RPMI7951 (cell line): ENCODE measurements at regions not wholly inside any gene's neighbourhood (a gene's known extent, or its start where the extent isn't known, plus 50 kb on each side); places are given as distances from the start of the nearest gene placed in this dataset.
"Not testable (repeated sequence)": the region's sequence is repeated elsewhere in the genome, so short reads cannot be mapped to it uniquely, and the experiment has no call there.

Source experiments
- DNase-seq: peaks from one replicate; pipeline ENCODE4 v3.0.0-alpha.2; 2012; ENCODE audit warnings: low read depth

DNA sequence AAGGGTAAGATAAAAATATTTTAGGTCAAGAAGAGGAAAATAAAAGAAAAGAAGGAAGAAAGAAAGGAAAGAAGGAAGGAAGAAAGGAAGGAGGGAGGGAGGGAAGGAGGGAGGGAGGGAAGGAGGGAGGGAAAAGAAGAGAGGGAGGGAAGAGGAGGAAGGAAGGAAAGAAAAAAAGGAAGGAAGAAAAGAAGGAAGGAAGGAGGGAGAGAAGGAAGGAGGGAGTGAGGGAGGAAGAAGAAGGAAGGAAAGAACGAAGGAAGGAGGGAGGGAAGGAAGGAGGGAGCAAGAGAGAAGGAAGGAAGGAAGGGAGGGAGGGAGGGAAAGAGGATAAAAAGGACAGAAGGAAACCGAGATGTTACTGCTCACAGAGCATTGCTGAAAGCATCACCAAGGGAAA lies 209.5 kb upstream of the PITRM1 start:
- DNase-seq = no peak

DNA sequence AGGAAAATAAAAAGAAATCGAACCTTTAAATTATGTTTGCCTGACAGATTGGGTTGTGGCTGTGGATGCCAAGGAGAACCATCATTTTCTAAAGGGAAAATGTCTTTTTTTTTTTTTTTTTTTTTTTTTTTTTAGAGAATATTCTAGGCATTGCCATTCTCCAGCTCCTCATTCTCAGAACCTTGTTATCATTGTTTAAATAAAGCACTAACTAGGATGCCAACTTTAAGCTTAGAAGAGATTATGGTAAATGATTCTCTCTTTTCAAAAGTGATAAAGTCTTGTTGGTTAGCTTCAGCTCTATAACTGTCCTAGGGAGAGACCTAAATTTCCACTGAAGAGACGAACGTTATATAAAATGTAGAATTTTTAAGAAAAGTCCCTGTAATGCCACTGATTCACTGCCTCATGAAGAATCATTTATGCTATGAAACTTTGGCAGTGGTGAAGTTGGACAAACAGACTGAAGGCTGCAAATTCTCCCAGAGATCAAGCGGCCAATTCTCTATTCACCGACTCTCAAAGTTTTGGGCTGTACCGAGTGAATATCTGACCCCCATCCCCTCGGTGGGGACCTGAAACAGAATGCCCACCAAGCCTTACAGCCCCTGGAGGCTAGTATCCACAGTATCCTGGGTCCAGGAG lies 207.9 kb upstream of the PITRM1 start:
- no peak for DNase-seq

DNA sequence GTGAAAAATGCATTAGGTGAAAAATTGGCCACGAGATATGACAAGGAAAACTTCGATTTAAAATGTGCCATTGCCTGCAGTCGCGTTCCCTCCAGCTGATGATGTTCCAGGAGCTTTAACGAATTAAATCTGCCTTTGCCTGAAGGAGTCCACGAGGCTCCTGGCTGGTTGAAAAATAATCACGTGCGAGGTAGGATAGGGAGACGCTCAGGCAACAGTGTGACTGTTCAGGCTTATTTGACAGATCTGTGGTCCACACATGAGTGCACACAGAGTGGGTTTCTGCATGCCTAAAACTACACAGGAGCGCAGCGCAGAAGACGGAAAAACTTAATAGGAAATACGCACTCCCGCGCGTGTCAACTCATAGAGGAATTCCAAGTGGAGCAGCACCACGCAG lies 204.0 kb upstream of the PITRM1 start:
- DNase-seq = no peak

DNA sequence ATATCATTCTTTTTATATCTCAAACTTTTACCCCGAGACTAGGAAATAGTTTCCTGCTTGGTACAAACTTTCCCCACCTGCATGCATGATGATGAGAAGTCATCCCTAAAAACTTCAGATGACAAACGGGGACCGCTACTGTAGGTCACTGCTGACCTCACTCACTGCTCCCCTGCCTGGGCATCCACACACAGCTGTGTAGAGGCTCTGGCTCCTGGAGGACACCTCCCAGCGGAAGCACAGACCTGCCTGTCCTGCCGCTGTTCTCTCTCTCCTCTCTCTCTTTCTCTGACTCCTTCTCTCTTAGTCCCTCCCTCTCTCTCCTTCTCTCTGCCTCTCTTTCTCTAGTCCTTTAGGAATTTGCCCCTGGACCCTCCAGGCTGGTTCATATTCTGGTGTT lies 202.9 kb upstream of the PITRM1 start:
- no peak for DNase-seq

DNA sequence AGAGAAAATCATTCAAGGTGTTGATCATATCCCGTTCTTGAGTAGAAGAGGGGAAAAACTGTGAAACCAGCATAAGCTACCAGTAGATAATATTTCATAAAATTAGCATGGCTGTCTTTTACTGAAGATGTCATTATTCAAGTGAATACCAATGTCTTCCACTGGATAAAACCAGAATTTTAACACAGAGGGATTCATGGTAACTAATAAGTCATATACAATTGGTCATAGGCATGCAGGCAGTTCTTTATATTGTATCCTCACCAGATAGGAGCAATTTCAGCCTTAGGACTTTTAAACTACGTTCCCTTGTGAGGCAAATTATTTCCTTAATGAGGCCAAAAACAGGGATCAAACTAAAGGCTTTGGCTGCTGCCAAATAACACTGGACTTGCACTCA lies 202.3 kb upstream of the PITRM1 start:
- DNase-seq = no peak

DNA sequence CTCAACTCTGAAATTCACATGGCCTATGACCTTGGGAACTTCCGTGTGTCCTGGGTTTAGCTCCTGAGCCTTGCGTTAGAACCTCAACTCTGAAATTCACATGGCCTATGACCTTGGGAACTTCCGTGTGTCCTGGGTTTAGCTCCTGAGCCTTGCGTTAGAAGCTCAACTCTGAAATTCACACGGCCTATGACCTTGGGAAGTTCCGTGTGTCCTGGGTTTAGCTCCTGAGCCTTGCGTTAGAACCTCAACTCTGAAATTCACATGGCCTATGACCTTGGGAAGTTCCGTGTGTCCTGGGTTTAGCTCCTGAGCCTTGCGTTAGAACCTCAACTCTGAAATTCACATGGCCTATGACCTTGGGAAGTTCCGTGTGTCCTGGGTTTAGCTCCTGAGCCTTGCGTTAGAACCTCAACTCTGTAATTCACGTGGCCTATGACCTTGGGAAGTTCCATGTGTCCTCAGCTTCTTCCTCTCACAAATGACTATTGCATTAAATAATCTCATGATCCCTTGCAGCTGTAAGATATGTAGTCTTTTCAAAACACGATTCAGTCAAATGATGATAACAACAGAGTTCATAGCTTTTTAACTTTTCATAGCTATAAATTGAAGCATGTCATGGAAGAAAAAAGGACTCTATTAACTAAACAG lies 200.9 kb upstream of the PITRM1 start:
- not testable (repeated sequence) for DNase-seq

DNA sequence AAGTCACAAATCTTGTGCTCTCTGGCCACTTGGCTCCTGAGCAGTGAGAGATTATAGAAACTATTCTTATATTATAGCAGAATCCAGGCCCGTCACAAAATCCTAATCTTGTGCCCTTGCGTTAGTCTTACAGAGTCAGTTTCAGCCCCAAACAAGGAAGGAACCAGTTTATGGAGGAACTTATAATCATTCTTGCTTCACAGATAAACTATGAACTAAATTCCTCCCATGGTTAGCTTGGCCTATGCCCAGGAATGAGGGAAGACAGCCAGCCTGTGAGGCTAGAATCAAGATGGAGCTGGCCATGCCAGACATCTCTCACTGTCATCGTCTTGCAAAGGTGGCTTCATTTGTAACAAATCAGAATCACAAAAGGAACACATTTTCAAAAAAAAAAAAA lies 199.7 kb upstream of the PITRM1 start:
- DNase-seq = no peak

DNA sequence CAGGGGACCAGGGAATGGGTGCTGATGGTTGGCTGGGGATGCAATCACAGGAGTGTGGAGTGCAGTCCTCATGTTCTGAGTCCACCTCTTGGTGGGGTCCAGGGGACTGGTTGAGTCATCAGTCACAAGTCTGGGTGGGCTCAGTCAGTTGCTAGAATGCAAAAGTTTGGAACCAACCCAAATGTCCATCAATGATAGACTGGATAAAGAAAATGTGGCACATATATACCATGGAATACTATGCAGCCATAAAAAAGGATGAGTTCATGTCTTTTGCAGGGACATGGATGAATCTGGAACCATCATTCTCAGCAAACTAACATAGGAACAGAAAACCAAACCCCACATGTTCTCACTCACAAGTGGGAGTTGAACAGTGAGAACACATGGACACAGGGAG lies 199.0 kb upstream of the PITRM1 start:
- DNase-seq = not testable (repeated sequence)

DNA sequence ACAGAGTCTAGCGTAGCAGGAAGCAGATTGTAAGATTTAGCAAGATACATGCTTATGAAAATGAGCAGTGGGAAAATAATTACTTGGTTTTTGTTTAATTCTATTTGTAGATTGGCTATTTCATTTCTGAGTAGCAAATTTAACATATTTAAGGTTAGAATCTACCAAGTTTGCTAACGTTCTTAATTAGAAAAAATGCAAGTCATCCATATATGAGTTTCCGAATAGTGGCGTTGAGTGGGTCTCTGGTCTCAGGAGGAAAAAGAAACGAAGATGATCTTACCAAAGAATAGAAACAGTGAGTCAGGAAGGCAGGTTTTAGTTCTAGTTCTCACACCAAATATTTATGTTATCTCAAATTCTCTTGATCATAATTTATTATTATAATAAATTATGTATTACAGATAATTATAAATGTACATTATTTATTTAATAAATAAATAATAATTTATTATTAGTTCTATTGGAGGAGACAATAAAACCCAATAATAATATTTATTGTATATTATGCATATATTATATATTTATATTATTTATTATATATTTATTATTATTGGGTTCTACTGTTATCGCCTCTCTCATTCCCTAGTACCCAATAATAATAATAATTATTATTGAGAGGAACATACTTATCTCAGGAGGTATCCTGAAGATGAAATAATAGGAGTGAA lies 194.3 kb upstream of the PITRM1 start:
- DNase-seq = no peak

DNA sequence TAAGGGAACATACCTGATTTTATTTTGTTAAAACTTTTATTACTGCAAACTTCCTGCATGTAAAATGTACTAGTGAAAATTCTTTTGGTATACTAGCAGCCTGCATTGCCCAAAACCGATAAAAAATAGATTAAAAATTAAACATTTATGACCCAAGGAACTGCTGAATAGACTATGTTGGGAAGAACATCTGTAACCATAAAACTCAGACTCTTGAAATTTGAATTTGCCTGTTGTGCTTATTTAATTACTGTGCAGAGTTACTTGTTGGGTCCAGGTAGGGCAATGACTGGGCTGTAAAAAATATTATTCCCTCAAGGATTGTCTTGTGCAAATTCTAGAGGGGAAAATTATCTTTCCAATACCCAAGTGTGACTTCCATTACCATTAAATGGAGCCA lies 193.5 kb upstream of the PITRM1 start:
- no peak for DNase-seq

DNA sequence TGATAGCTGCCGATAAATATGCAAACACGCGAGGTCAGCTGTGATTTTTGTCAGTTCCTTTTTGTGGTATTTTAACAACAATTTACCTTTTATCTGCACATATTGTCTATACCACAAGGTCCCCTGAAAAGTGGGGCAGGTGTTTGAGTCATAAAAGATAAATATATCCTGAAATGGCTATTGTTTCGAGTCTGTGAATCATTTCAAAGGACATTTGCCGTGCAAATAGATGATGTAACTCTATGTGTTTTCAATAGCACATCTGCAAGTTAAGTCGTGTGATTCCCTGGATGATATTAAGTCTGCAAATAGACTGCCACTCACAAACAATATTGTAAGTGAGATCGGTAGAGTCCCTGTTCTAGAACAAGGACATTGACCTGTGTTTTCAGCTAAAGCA lies 193.0 kb upstream of the PITRM1 start:
- no peak for DNase-seq

DNA sequence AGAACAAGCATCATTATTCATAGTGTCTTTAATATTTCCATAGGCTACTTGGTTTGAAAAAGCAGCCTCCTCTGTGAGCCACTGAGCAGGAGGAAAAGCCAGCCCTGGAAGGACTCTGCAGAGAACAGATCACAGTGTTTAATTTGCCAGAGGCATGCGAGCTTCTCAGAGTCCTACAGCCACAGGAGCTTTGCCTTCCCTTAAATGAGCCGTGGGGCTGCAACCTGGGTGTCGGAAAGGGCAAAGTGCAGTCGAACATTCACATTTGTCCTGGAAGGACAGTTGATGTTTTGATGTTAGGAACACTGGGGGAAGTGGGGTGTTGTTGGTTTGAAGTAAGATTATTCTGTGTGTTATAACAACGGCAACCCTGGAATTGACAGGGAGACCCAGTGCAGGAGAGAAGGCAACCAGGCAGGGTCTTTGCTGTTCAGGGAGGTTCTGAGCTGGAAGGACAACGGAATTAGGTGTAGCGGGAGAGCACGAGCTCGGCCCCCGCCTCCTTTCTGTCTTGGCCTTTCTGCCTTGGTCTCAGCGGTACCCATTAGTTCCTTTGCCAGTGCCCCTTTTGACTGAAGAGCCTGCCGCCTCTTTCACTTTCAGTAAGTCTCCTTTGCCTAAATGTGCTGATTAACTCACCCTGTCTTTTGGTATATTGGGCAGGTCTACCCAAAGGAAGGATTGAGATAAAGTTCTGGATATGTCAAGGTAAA lies 192.3 kb upstream of the PITRM1 start:
- no peak for DNase-seq

DNA sequence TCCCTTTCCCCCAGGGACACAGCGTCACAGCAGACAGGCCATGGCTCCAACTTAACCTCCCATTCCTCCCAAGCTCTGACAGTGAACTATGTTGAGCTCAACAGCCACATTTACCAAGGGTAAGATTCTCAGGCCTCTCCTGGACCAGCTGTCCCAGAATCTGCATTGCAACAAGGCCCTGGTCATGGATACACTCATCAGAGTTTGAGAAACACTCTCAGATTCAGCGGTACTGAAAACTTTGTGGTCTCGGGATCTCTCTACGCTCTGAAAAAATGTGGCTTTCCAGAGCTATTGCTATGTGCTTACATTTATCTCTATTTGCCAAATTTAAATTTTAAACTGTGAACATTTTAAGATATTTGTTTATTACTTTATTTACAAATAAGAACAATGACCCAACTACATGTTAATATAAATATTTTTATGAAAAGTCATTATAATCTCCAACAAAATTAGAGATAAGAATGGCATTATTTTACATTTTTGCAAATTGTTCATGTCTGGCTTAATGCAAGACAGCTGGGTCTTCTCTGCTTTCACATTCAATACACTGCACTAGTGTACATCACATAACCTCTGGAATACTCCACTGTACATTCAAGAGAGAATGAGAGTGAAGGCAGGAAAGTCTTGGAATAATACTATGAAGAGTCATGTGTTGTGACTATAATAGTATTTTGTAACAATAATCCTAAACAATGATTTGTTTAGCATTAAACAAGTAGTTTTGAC lies 190.9 kb upstream of the PITRM1 start:
- no peak for DNase-seq

DNA sequence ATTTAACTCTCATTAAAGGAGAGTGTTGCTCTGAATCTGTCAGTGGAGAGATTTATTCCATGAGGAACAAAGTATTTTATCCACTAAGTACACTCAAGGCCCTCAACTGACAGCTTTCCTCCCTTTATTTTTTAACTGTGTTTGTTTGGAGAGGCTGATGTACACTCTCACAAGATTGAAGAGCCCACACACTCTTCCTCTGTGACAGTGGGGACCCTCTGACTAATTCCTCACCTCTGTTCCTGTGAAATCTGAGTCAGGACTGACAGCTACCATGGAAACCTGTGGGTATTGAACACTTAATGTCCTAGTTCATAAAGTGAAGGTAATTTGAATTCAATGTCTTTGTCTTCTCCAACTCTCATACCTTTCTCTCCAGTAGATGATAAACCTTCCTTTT lies 189.8 kb upstream of the PITRM1 start:
- no peak for DNase-seq

DNA sequence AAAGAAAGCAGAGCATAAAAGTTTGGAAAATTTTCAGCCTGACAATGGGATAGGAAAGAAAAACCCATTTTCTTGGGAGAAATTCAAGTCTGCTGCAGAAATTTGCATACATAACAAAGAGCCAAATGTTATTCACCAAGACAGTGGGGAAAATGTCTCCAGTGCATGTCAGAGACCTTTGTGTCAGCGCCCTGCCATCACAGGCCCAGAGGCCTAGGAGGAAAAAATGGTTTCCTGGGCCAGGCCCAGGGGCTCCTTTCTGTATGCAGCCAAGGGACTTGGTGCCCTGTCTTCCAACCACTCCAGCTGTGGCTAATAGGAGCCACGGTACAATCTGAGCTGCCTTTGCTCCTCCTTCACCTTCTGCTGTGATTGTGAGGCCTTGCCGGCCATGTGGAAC lies 189.1 kb upstream of the PITRM1 start:
- DNase-seq = no peak

DNA sequence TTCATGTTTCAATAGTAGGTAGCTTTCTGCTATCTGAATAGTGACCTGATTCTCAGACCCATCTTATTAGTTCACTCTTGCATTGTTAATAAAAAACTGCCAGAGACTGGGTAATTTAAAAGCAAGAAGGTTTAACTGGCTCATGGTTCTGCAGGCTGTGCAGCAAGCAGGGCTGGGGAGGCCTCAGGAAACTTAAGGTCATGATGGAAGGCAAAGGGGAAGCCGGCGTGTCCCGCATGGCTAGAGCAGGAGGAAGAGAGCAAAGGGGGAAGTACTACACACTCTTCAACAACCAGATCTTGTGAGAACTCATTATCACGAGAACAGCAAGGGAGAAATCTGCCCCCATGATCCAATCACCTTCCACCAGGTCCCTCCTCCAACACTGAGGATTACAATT lies 185.2 kb upstream of the PITRM1 start:
- DNase-seq = no peak

DNA sequence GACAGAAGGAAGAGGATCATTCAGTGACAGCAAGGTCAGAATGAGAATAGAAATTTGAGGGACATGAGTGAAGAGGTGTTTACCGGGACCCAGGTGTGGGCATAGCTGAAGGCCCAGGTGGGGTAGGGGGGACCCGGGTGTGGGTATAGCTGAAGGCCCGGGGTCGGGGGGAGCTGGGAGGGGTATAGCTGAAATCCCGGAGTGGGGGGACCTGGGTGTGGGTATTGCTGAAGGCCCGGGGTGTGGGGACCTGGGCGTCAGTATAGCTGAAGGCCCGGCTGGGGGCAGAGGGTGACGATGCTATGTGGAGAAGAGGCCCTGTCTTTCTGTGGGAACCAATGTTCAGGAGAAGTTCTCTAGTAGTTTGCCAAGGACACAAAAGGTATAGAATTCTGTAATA lies 183.0 kb upstream of the PITRM1 start:
- DNase-seq = no peak

DNA sequence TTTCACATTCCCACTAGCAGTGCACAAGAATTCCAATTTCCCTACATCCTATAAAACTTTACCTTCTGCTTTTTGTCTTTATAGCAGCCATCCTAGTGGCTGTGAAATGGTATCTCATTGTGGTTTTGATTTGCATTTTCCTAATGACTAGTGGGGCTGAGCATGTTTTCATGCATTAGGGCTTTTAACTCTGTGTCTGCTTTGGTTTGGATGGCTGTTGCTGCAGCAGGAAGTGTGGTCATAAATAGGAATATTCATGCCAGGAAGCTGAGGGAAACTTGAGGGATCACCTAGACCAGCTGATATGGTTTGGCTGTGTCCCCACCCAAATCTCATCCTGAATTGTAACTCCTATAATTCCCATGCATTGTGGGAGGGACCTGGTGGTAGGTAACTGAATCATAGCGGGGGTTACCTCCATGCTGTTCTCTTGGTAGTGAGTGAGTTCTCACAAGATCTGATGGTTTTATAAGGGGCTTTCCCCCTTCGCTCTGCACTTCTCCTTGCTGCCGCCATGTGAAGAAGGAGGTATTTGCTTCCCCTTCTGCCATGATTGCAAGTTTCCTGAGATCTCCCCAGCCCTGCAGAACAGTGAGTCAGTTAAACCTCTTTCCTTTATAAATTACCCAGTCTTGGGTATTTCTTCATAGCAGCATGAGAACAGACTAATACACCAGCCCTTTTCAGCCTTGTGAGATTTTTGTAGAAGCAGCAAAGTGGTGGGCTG lies 181.8 kb upstream of the PITRM1 start:
- no peak for DNase-seq

DNA sequence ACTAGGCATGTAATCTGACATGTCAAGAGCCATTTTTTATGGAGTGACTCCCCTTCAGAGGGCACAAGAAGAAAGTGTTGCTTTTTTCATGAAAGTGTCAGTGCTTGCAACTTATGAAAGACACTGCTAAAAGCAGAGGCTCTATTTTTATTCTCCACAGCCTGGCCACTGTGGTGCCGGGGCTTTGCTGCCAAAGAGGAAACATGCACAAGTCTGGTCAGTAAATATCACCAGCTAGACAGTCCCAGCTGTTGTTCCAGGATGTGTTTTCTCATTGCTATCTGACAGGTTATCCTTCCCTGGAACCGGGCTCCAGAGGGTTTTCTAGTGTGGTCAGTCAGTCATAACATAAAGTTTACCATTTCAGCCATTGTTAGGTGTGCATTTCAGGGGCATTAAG lies 180.7 kb upstream of the PITRM1 start:
- DNase-seq = no peak

DNA sequence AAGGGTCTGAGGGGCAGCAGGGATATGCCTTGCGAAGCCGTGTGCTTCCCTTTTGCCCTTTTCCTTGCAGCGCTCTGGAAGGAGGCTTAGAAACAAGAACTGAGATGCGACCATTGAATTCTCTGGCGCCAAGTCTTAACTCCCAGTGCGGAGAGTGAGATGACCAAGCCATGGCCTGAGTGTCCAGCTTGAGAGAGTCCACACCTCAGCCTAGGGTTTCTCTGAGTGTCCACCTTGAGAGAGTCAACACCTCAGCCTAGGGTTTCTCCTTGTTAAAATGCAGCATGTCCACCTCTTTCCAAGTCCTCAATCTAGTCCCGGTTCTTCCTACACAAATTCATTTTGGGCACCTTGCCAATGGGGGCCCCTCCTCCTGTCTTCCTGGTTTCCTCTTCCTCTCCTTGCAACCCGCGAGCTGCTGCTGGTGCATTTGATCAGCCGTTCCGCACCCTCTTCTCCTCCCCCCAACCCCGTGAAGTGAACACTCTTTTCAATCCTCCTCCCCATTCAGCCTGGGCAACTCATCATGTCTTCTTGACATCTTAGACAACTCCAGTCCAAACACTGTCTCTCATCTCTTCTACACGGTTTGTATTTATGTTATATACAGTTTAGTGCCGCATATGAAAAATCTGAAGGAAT lies 178.2 kb upstream of the PITRM1 start:
- DNase-seq = no peak

DNA sequence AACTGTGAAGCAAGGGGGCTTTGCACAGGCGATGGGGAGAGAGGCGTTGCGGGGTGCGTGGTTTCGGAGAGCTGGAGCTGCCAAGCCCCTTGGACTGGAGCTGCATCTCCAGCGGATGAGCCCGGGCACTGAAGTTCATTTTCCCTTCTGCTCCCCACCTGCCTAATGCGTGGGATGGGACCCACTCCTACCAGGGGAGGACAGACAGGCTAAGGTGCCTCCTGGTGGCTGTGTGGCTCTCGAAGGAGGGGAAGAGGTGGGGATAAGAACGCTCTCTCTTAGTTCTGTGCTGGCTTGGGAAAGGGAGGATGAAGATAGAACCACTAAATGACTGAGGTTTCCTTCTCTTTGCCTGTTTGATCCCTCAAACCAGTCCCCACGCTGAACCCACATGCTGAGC lies 177.6 kb upstream of the PITRM1 start:
- no peak for DNase-seq
